RWPE2 (cell line): ENCODE measurements at regions not wholly inside any gene's neighbourhood (a gene's known extent, or its start where the extent isn't known, plus 50 kb on each side); places are given as distances from the start of the nearest gene placed in this dataset.

ENCODE experiments used
- ATAC-seq: fragments of 200-7000 bp; cut with Tn5 transposase; 3 replicates; pipeline ENCODE4 v1.9.1; 2021; ENCODE audit warnings: low read depth
- DNase-seq: peaks from one replicate; pipeline ENCODE4 v3.0.0-alpha.2; 2020; ENCODE audit warnings: low spot score
- H3K27ac ChIP-seq: fragments of 450-650 bp; 2 replicates; pipeline ENCODE4 v1.5.1; 2017; ENCODE audit warnings: mild to moderate bottlenecking; ENCODE audit not compliant: poor library complexity, severe bottlenecking
- H3K27me3 ChIP-seq: fragments of 250-450 bp; sonication (Bioruptor Pico); 2 replicates; pipeline ENCODE4 v1.5.1; 2021; ENCODE audit warnings: mild to moderate bottlenecking, moderate library complexity; ENCODE audit not compliant: insufficient read depth, poor library complexity, severe bottlenecking
- H3K36me3 ChIP-seq: fragments of 250-450 bp; sonication (Bioruptor Pico); 2 replicates; pipeline ENCODE4 v1.5.1; 2020; ENCODE audit warnings: low read depth, mild to moderate bottlenecking, moderate library complexity
- H3K4me1 ChIP-seq: fragments of 250-450 bp; sonication (Bioruptor Pico); 2 replicates; pipeline ENCODE4 v1.5.1; 2021; ENCODE audit warnings: mild to moderate bottlenecking, moderate library complexity; ENCODE audit not compliant: insufficient read depth, poor library complexity, severe bottlenecking
- H3K4me3 ChIP-seq: fragments of 250-450 bp; sonication (Bioruptor Pico); 2 replicates; pipeline ENCODE4 v1.5.1; 2021; ENCODE audit warnings: mild to moderate bottlenecking, moderate library complexity; ENCODE audit not compliant: severe bottlenecking
- H3K9me3 ChIP-seq: fragments of 250-450 bp; sonication (Bioruptor Pico); 2 replicates; pipeline ENCODE4 v1.5.1; 2021; ENCODE audit warnings: mild to moderate bottlenecking, moderate library complexity; ENCODE audit not compliant: severe bottlenecking
- TF ChIP-seq, protein P1 (sequence below): fragments of 450-650 bp; IDR thresholded peaks from one replicate; pipeline ENCODE4 v1.5.1; 2017; ENCODE audit warnings: mild to moderate bottlenecking, moderate library complexity; ENCODE audit not compliant: poor library complexity, severe bottlenecking

DNA sequence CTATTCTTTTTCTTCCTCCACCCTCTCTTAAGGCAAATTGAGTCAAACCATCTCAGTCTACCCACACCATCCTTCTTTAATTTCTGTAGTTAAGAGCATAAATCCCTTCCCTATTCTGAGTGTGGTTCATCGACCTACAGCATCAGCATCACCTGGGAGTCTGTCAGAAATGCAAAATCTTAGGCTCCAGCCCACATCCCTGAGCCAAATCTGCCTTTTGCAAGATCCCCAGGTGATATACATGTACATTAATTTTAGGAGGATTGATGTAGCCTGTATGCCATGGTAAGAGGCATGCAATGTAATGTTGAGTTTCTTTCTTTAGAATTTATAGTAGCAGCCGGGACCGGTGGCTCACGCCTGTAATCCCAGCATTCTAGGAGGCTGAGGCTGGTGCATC is 151.7 kb upstream of the TNP1 start:
- H3K36me3 ChIP-seq, result no peaks in the 10 kb centered on the region
- no peaks in the 10 kb centered on the region for H3K9me3 ChIP-seq
- DNase-seq, result no peak
- H3K27me3 ChIP-seq, result no peaks in the 10 kb centered on the region
- H3K4me3 ChIP-seq, result no peak overlapping the region
- ATAC-seq, result no peak
- no peak overlapping the region for H3K27ac ChIP-seq
- TF ChIP-seq, protein P1, sequence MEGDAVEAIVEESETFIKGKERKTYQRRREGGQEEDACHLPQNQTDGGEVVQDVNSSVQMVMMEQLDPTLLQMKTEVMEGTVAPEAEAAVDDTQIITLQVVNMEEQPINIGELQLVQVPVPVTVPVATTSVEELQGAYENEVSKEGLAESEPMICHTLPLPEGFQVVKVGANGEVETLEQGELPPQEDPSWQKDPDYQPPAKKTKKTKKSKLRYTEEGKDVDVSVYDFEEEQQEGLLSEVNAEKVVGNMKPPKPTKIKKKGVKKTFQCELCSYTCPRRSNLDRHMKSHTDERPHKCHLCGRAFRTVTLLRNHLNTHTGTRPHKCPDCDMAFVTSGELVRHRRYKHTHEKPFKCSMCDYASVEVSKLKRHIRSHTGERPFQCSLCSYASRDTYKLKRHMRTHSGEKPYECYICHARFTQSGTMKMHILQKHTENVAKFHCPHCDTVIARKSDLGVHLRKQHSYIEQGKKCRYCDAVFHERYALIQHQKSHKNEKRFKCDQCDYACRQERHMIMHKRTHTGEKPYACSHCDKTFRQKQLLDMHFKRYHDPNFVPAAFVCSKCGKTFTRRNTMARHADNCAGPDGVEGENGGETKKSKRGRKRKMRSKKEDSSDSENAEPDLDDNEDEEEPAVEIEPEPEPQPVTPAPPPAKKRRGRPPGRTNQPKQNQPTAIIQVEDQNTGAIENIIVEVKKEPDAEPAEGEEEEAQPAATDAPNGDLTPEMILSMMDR, result no peak
- H3K4me1 ChIP-seq, result no peaks in the 10 kb centered on the region

DNA sequence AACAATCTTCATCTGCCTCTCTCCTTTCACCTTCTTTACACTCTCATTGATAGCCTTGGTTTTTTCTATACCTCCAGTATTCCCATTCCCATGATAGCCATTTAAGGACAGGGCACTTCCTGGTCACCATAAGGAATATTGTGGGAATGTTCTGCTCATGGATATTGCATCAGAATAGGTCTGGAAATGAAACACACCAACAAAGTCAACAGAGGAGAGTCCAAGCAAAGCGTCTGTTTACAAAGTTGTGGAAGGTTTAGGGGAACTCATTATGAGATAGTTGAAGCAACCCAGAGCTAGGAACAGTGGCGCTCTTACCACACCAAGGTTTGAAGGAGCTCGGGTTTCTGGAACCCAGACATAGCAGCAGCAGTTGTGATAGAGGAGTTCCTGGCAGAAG is 150.3 kb upstream of the TNP1 start:
- TF ChIP-seq, protein P1, result no peak
- no peaks in the 10 kb centered on the region for H3K9me3 ChIP-seq

DNA sequence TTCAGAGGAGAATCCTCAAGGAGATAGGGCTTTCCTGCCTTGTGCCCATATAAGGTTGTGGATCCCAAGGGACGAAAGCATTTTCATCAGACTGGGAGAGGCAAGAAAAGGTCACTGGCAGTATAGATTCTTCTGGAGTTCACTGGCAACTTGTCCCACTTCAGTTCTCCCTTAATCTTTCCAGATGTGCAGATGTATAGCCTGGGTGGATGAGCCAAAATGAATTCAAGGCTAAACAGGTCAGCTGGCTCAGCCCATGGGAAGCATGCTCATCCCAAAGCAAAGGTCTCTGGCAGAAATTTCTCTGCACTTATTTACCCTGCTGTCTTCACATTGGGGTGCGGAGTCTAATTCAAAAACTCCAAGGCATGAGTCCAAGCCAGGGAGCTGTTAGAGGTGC is 148.9 kb upstream of the TNP1 start:
- H3K36me3 ChIP-seq, result no peaks in the 10 kb centered on the region
- ATAC-seq, result no peak
- TF ChIP-seq, protein P1, result no peak
- no peak overlapping the region for H3K4me3 ChIP-seq
- H3K4me1 ChIP-seq, result no peaks in the 10 kb centered on the region
- H3K27me3 ChIP-seq, result no peaks in the 10 kb centered on the region
- no peak overlapping the region for H3K27ac ChIP-seq
- no peaks in the 10 kb centered on the region for H3K9me3 ChIP-seq
- DNase-seq, result no peak

More for the DNA sequence above, 150.3 kb upstream of the TNP1 start:
- no peak for DNase-seq
- ATAC-seq, result no peak
- H3K27me3 ChIP-seq, result no peaks in the 10 kb centered on the region
- no peaks in the 10 kb centered on the region for H3K36me3 ChIP-seq
- no peak overlapping the region for H3K4me3 ChIP-seq
- no peaks in the 10 kb centered on the region for H3K4me1 ChIP-seq
- no peak overlapping the region for H3K27ac ChIP-seq

DNA sequence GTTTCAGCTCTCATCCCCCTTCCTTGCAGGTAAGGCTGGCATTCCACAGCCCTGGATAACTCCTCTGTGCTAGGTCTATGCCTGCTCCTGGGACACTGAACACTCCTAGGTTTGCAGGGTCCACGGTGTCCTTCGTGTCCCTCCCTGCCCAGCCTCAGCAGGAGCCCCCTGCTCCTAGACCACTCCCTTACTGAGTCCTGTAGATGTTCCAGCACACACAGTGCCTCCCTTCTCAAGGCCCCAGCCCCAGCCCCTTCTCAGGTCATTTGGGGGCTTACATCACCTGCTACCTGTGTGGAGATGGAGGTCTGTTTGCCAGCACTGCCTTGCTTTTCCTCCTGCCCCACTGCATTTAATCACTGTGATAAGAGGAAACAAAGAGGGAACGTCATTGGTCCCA is 146.4 kb upstream of the TNP1 start:
- H3K27me3 ChIP-seq, result no peaks in the 10 kb centered on the region
- H3K27ac ChIP-seq, result no peak overlapping the region
- ATAC-seq, result no peak
- no peaks in the 10 kb centered on the region for H3K9me3 ChIP-seq
- no peak overlapping the region for H3K4me3 ChIP-seq
- H3K4me1 ChIP-seq, result no peaks in the 10 kb centered on the region
- no peaks in the 10 kb centered on the region for H3K36me3 ChIP-seq
- TF ChIP-seq, protein P1, result no peak
- DNase-seq, result no peak

DNA sequence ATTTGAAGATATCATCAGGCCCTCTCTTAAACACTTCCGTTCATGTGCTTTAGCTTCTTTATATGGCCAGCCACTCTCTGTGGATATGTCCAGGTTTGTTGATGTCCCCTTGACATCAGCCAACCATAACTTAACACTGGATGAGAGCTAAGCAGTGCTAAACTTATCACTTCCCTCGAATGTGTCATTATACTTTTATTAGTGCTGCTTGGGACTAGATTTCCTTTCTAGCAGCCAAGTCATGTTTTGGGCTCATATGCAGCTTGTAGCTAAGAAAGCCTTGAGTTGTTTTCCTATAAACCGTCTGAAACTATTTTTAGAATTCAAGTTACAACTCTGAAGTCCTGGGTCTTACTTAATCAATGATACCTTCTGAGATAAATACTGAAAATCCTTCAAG is 144.8 kb upstream of the TNP1 start:
- no peaks in the 10 kb centered on the region for H3K27me3 ChIP-seq
- DNase-seq, result no peak
- ATAC-seq, result no peak
- no peaks in the 10 kb centered on the region for H3K36me3 ChIP-seq
- no peak overlapping the region for H3K27ac ChIP-seq
- H3K4me3 ChIP-seq, result no peak overlapping the region
- TF ChIP-seq, protein P1, result no peak
- H3K4me1 ChIP-seq, result no peaks in the 10 kb centered on the region
- H3K9me3 ChIP-seq, result no peaks in the 10 kb centered on the region
